ENCODE measurements at regions not wholly inside any gene's neighbourhood (a gene's known extent, or its start where the extent isn't known, plus 50 kb on each side); places are given as distances from the start of the nearest gene placed in this dataset.

GRCh38 chr11:134516529-134516928 lies 104.5 kb upstream of the B3GAT1 start:
- TF ChIP-seq CTCF (IDR thresholded peaks at IDR 0.05) (no peak), POLR2A (IDR thresholded peaks at IDR 0.05) (no peak)

Data from adrenal gland (tissue), 5 donors.